ENCODE measurements at regions not wholly inside any gene's neighbourhood (a gene's known extent, or its start where the extent isn't known, plus 50 kb on each side); places are given as distances from the start of the nearest gene placed in this dataset.

DNA sequence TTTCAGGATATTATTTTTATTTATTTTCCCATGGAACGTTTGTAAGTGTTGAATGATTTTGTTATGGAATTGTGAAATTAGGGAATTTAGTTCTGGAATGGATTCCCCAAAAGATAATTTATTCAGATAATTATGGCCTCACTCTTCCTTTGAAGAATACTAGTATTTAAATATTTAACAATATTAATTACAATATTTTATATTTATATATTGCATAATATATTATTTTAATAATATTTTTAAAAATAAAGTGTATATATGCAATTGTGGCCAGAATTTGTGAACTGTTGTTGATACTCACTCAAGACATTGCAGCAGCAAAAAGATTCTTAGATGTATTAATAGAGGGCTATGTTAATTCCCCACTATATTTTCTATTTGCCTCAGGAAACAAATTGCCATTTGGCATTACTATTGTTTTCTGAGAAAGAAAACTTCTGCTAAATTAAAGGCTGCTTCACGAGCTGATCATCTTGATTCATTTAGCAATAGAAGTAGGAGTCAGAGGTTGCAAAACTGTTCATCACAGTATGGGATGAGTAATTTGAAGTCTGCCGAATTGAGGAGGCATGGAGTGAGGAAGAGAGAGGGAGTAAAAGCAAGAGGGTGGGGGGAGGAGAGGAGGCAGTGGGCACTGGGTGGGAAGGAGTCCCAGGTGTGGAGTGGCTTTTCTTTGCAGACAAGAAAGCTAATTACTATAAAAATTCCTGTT lies 729.2 kb downstream of the DHX35 start:
- TF ChIP-seq HDAC2 (IDR thresholded peaks at IDR 0.05; ENCODE audit: borderline replicate concordance in 1 of 2, low read depth in 2 of 2, low read length in 2 of 2) (no peak), CTCF (IDR thresholded peaks at IDR 0.05; ENCODE audit: control extremely low read depth in 1 of 3, insufficient read depth in 1 of 3, low read depth in 1 of 3, low read length in 3 of 3) (no peak), SIN3A (conservative IDR thresholded peaks at IDR 0.05 in 1 of 2, IDR thresholded peaks at IDR 0.05 in 1 of 2; ENCODE audit: low read depth in 1 of 2, low read length in 2 of 2) (no peak), EP300 (IDR thresholded peaks at IDR 0.05; ENCODE audit: borderline replicate concordance in 1 of 2, low read depth in 2 of 2, low read length in 2 of 2) (no peak)
- TF ChIP-seq, protein P1, sequence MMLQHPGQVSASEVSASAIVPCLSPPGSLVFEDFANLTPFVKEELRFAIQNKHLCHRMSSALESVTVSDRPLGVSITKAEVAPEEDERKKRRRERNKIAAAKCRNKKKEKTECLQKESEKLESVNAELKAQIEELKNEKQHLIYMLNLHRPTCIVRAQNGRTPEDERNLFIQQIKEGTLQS (IDR thresholded peaks at IDR 0.05; ENCODE audit: insufficient read depth, low read depth, low read length): no peak
